ENCODE measurements at regions not wholly inside any gene's neighbourhood (a gene's known extent, or its start where the extent isn't known, plus 50 kb on each side); places are given as distances from the start of the nearest gene placed in this dataset.

- TF ChIP-seq GATA2 (IDR thresholded peaks at IDR 0.05; ENCODE audit: low read depth, low read length) = no peak
- TF ChIP-seq GATA3 (IDR thresholded peaks at IDR 0.05; ENCODE audit: low read depth, low read length) = no peak
Observed at GRCh38 chr10:52908478-52908877, 135.9 kb upstream of the MBL2 start.
